ENCODE measurements at regions not wholly inside any gene's neighbourhood (a gene's known extent, or its start where the extent isn't known, plus 50 kb on each side); places are given as distances from the start of the nearest gene placed in this dataset.
"Not testable (repeated sequence)": the region's sequence is repeated elsewhere in the genome, so short reads cannot be mapped to it uniquely, and the experiment has no call there.

- no peak for DNase-seq (ENCODE audit: extremely low read depth, low read depth, low spot score)
Measured at GRCh38 chr2:34875091-34875745, 1276.1 kb upstream of the FAM98A start.

GRCh38 chr2:34853646-34854045, 1254.5 kb upstream of the FAM98A start:
- no peak for DNase-seq (ENCODE audit: extremely low read depth, low read depth, low spot score)

- DNase-seq (ENCODE audit: extremely low read depth, low read depth, low spot score), result no peak
Measured at GRCh38 chr2:34851804-34852203, 1252.7 kb upstream of the FAM98A start.

- no peak for DNase-seq (ENCODE audit: extremely low read depth, low read depth, low spot score)
Measured at GRCh38 chr2:34849827-34850226, 1250.7 kb upstream of the FAM98A start.

- no peak for DNase-seq (ENCODE audit: extremely low read depth, low read depth, low spot score)
Measured at GRCh38 chr2:34848691-34849090, 1249.6 kb upstream of the FAM98A start.

- DNase-seq (ENCODE audit: extremely low read depth, low read depth, low spot score), result no peak
Measured at GRCh38 chr2:34848132-34848531, 1249.0 kb upstream of the FAM98A start.

GRCh38 chr2:34844629-34845028, 1245.5 kb upstream of the FAM98A start:
- no peak for DNase-seq (ENCODE audit: extremely low read depth, low read depth, low spot score)

- DNase-seq (ENCODE audit: extremely low read depth, low read depth, low spot score), result no peak
Measured at GRCh38 chr2:34838408-34838807, 1239.3 kb upstream of the FAM98A start.

- no peak for DNase-seq (ENCODE audit: extremely low read depth, low read depth, low spot score)
Measured at GRCh38 chr2:34836361-34836760, 1237.3 kb upstream of the FAM98A start.

GRCh38 chr2:34831096-34831495, 1232.0 kb upstream of the FAM98A start:
- DNase-seq (ENCODE audit: extremely low read depth, low read depth, low spot score), result no peak

GRCh38 chr2:34828481-34828880, 1229.4 kb upstream of the FAM98A start:
- no peak for DNase-seq (ENCODE audit: extremely low read depth, low read depth, low spot score)

- DNase-seq (ENCODE audit: extremely low read depth, low read depth, low spot score), result no peak
Measured at GRCh38 chr2:34827398-34827797, 1228.3 kb upstream of the FAM98A start.

- DNase-seq (ENCODE audit: extremely low read depth, low read depth, low spot score), result no peak
Measured at GRCh38 chr2:34825686-34826085, 1226.6 kb upstream of the FAM98A start.

- no peak for DNase-seq (ENCODE audit: extremely low read depth, low read depth, low spot score)
Measured at GRCh38 chr2:34822616-34823015, 1223.5 kb upstream of the FAM98A start.

GRCh38 chr2:34815052-34815741, 1216.1 kb upstream of the FAM98A start:
- DNase-seq (ENCODE audit: extremely low read depth, low read depth, low spot score), result no peak

GRCh38 chr2:34810456-34810855, 1211.4 kb upstream of the FAM98A start:
- no peak for DNase-seq (ENCODE audit: extremely low read depth, low read depth, low spot score)

- no peak for DNase-seq (ENCODE audit: extremely low read depth, low read depth, low spot score)
Measured at GRCh38 chr2:34808426-34808825, 1209.3 kb upstream of the FAM98A start.

GRCh38 chr2:34806891-34807290, 1207.8 kb upstream of the FAM98A start:
- DNase-seq (ENCODE audit: extremely low read depth, low read depth, low spot score), result no peak

GRCh38 chr2:34806396-34806795, 1207.3 kb upstream of the FAM98A start:
- no peak for DNase-seq (ENCODE audit: extremely low read depth, low read depth, low spot score)

- no peak for DNase-seq (ENCODE audit: extremely low read depth, low read depth, low spot score)
Measured at GRCh38 chr2:34799556-34799955, 1200.5 kb upstream of the FAM98A start.

- DNase-seq (ENCODE audit: extremely low read depth, low read depth, low spot score), result not testable (repeated sequence)
Measured at GRCh38 chr2:34795586-34795985, 1196.5 kb upstream of the FAM98A start.

- no peak for DNase-seq (ENCODE audit: extremely low read depth, low read depth, low spot score)
Measured at GRCh38 chr2:34789169-34789568, 1190.1 kb upstream of the FAM98A start.

GRCh38 chr2:34787341-34787740, 1188.2 kb upstream of the FAM98A start:
- DNase-seq (ENCODE audit: extremely low read depth, low read depth, low spot score), result no peak

Data from glomerular endothelial cell (primary cell).